ENCODE measurements at regions not wholly inside any gene's neighbourhood (a gene's known extent, or its start where the extent isn't known, plus 50 kb on each side); places are given as distances from the start of the nearest gene placed in this dataset.
"Not testable (repeated sequence)": the region's sequence is repeated elsewhere in the genome, so short reads cannot be mapped to it uniquely, and the experiment has no call there.

GRCh38 chr1:208475449-208475848, 231.3 kb upstream of the PLXNA2 start:
- no peak for DNase-seq

- no peak for DNase-seq
These were observed 232.0 kb upstream of the PLXNA2 start for GRCh38 chr1:208475951-208476845.

GRCh38 chr1:208476846-208477170, 232.6 kb upstream of the PLXNA2 start:
- DNase-seq = no peak

- DNase-seq = no peak
These were observed 235.3 kb upstream of the PLXNA2 start for GRCh38 chr1:208479435-208479834.

GRCh38 chr1:208485512-208485911, 241.3 kb upstream of the PLXNA2 start:
- no peak for DNase-seq

GRCh38 chr1:208486677-208487076, 242.5 kb upstream of the PLXNA2 start:
- DNase-seq = no peak

GRCh38 chr1:208488432-208488831, 244.2 kb upstream of the PLXNA2 start:
- not testable (repeated sequence) for DNase-seq

GRCh38 chr1:208496467-208497371, 252.5 kb upstream of the PLXNA2 start:
- DNase-seq = no peak

- no peak for DNase-seq
These were observed 253.8 kb upstream of the PLXNA2 start for GRCh38 chr1:208497866-208498541.

GRCh38 chr1:208499026-208499425, 254.8 kb upstream of the PLXNA2 start:
- no peak for DNase-seq

GRCh38 chr1:208499601-208500000, 255.4 kb upstream of the PLXNA2 start:
- DNase-seq = no peak

- no peak for DNase-seq
These were observed 256.2 kb upstream of the PLXNA2 start for GRCh38 chr1:208500375-208500774.

GRCh38 chr1:208501542-208501941, 257.4 kb upstream of the PLXNA2 start:
- DNase-seq = no peak

- DNase-seq = no peak
These were observed 259.6 kb upstream of the PLXNA2 start for GRCh38 chr1:208503787-208504186.

GRCh38 chr1:208506812-208507211, 262.6 kb upstream of the PLXNA2 start:
- no peak for DNase-seq

- no peak for DNase-seq
These were observed 264.9 kb upstream of the PLXNA2 start for GRCh38 chr1:208509072-208509471.

GRCh38 chr1:208510192-208510952, 266.2 kb upstream of the PLXNA2 start:
- no peak for DNase-seq

GRCh38 chr1:208511242-208511860, 267.2 kb upstream of the PLXNA2 start:
- DNase-seq = no peak

- no peak for DNase-seq
These were observed 269.6 kb upstream of the PLXNA2 start for GRCh38 chr1:208513799-208514198.

GRCh38 chr1:208515129-208515528, 270.9 kb upstream of the PLXNA2 start:
- no peak for DNase-seq

- DNase-seq = no peak
These were observed 272.6 kb upstream of the PLXNA2 start for GRCh38 chr1:208516780-208517179.
